Spleen (tissue), 7 donors: ENCODE measurements at regions not wholly inside any gene's neighbourhood (a gene's known extent, or its start where the extent isn't known, plus 50 kb on each side); places are given as distances from the start of the nearest gene placed in this dataset.

Experiments used
- POLR2A ChIP-seq, 3 donors: fragments of 450-650 bp; IDR thresholded peaks; one replicate each; pipeline ENCODE4 v1.5.1; 2017; ENCODE audit warnings: antibody characterized with exemption in 3 of 3, mild to moderate bottlenecking in 1 of 3
- POLR2AphosphoS5 ChIP-seq, 3 donors: sonication (generic); formaldehyde crosslinking; IDR thresholded peaks; one replicate each; pipeline ENCODE4 v1.5.1; 2017; ENCODE audit warnings: antibody characterized with exemption in 3 of 3
- TF ChIP-seq, protein P1 (sequence below), 11 experiments: fragments of 200-600 bp in 7 of 11; fragments of 450-650 bp in 4 of 11; sonication (generic) in 4 of 11; IDR thresholded peaks in 8 of 11; conservative IDR thresholded peaks in 3 of 11; 1 replicate in 7 of 11; 2 replicates in 4 of 11; pipeline versions ENCODE4 v1.4.0 to v1.8.0; 2016 to 2021; ENCODE audit warnings: antibody characterized with exemption in 11 of 11, inconsistent platforms in 4 of 11, mild to moderate bottlenecking in 1 of 11
- donor health status: DM: no; HTN: no; CAD: no; lungs with moderate emphysema.
- donor health status: DM: no; HTN: no; CAD: no.
- donor health status: DM: no; HTN: no; CAD: no.

DNA sequence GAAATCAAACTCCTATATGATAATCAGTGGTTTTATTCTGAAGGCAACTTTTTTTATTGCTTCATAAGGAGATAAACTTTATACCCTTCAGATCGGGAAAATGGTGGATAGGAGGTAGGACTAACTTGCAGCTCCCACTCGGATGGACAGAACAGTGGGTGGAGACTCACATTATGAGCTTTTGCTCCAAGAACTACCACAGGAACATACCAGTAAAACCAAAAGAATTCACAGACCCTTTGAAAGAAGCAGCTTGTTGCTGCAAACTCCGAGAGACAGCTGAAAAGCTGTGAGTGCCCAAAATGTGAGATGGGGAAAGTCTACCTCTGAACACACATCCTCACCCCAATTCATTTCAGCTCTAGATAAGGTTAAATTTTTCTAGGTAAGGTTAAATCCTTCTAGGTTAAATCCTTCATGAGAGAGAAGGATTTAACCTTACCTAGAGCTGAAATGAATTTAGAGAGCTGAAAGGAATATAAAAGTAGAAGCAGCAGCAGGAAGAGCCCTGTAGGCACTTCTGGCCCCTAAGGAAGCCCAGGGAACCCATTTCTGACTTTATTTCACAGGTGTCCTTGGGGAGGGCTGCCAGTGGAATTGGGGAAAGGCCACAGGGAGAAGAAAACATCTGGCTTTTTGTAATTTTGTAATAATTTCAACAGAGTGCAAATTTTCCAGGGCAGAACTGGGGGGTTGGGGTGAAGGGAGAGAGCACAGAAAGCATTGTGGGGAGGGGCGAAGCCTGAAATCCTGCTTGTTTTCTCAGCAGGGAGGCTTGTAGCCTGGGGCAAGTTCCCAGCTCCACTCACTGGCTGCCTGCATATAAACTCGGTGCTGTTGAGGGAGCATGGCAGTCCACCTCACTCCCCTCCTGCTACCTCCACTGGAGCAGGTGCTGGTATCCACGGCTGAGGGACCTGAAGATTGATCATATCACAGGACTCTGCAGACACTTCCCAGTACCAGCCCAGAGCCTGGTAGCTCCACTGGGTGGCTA, 65.9 kb upstream of the HCRTR2 start:
- TF ChIP-seq, protein P1, sequence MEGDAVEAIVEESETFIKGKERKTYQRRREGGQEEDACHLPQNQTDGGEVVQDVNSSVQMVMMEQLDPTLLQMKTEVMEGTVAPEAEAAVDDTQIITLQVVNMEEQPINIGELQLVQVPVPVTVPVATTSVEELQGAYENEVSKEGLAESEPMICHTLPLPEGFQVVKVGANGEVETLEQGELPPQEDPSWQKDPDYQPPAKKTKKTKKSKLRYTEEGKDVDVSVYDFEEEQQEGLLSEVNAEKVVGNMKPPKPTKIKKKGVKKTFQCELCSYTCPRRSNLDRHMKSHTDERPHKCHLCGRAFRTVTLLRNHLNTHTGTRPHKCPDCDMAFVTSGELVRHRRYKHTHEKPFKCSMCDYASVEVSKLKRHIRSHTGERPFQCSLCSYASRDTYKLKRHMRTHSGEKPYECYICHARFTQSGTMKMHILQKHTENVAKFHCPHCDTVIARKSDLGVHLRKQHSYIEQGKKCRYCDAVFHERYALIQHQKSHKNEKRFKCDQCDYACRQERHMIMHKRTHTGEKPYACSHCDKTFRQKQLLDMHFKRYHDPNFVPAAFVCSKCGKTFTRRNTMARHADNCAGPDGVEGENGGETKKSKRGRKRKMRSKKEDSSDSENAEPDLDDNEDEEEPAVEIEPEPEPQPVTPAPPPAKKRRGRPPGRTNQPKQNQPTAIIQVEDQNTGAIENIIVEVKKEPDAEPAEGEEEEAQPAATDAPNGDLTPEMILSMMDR (IDR thresholded peaks at IDR 0.05 in 8 of 11, conservative IDR thresholded peaks at IDR 0.05 in 3 of 11): no peak
- TF ChIP-seq POLR2AphosphoS5 (IDR thresholded peaks at IDR 0.05) (no peak), POLR2A (IDR thresholded peaks at IDR 0.05) (no peak)
